ENCODE measurements at regions not wholly inside any gene's neighbourhood (a gene's known extent, or its start where the extent isn't known, plus 50 kb on each side); places are given as distances from the start of the nearest gene placed in this dataset.

DNA sequence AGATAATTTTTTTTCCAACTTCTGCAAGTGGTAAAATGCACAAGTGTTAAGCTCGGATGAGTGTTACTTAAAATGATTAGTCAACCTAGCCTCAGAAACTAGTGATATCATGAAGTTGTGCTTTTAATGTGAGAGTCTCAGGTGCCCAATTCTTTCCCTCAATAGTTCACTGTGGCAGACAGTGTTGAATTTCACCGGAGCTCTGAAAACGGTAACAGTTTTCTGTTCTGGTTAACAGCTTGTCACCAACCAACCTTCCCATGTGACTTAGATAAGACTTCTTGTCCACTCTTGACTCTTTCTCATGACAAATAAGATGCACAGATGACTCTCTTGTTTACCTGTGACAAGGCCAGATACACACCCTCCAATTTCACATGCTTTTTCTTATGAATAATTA, 125.5 kb downstream of the OSTF1 start:
- TF ChIP-seq, protein P1, sequence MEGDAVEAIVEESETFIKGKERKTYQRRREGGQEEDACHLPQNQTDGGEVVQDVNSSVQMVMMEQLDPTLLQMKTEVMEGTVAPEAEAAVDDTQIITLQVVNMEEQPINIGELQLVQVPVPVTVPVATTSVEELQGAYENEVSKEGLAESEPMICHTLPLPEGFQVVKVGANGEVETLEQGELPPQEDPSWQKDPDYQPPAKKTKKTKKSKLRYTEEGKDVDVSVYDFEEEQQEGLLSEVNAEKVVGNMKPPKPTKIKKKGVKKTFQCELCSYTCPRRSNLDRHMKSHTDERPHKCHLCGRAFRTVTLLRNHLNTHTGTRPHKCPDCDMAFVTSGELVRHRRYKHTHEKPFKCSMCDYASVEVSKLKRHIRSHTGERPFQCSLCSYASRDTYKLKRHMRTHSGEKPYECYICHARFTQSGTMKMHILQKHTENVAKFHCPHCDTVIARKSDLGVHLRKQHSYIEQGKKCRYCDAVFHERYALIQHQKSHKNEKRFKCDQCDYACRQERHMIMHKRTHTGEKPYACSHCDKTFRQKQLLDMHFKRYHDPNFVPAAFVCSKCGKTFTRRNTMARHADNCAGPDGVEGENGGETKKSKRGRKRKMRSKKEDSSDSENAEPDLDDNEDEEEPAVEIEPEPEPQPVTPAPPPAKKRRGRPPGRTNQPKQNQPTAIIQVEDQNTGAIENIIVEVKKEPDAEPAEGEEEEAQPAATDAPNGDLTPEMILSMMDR (conservative IDR thresholded peaks at IDR 0.05) = no peak
- no peak for TF ChIP-seq ZFX (IDR thresholded peaks at IDR 0.05)
